Loucy (cell line): ENCODE measurements at regions not wholly inside any gene's neighbourhood (a gene's known extent, or its start where the extent isn't known, plus 50 kb on each side); places are given as distances from the start of the nearest gene placed in this dataset.

Source experiments
- CTCF ChIP-seq: fragments of 200-600 bp; sonication (generic); conservative IDR thresholded peaks from 2 replicates; pipeline ENCODE4 v1.5.1; 2014; ENCODE audit warnings: mild to moderate bottlenecking, antibody characterized with exemption, low read length
- EZH2phosphoT487 ChIP-seq: fragments of 200-600 bp; IDR thresholded peaks from 2 replicates; pipeline ENCODE4 v1.6.1; 2018; ENCODE audit warnings: antibody characterized with exemption, mild to moderate bottlenecking, moderate library complexity, borderline replicate concordance

DNA sequence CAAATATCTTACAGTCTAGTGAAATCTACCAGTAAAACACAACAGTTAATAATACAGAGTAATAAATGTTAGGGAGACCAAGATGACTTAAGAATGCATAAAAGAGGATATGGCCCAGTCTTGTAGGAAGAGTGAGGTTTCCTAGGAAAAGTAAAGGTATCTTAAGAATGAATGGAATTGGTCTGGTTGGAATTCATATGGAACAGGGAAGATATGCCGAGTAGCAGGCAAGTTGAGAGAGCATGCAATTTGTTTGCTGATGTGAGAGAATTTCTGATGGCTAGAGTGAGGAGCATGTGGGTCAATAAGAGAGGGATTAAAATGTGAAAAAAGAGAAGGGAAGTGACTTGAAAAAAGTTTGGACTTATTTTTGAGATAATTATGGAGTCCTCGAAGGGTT lies 512.9 kb upstream of the ZEB2 start:
- TF ChIP-seq CTCF (no peak), EZH2phosphoT487 (no peak)
